HG02763 (cell line): ENCODE measurements at regions not wholly inside any gene's neighbourhood (a gene's known extent, or its start where the extent isn't known, plus 50 kb on each side); places are given as distances from the start of the nearest gene placed in this dataset.
"Not testable (repeated sequence)": the region's sequence is repeated elsewhere in the genome, so short reads cannot be mapped to it uniquely, and the experiment has no call there.

Experiments
- ATAC-seq: cut with Tn5 transposase; IDR thresholded peaks from one replicate; pipeline ENCODE4 v1.9.1; 2021; ENCODE audit warnings: mild to moderate bottlenecking, moderate library complexity; ENCODE audit not compliant: unreplicated experiment

DNA sequence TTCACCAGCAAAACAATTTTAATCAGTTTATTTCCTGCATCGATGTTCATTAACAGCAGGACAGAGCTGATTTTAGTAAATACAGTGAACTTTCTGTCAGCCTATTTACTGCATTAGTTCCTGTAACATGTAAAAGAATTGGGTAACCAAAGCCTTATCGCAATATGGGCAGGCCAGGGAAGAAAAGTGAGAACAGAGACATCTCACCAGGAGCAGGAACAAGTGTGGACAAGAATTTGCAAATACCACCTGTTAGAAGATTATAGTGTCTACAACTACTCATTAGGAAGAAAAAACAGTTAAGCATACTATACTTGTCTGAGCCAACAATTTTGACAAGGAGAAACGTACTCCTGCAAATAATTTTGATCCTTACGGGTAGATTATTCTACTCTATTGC, 1293.9 kb downstream of the PLA2G4A start:
- ATAC-seq, result no peak

DNA sequence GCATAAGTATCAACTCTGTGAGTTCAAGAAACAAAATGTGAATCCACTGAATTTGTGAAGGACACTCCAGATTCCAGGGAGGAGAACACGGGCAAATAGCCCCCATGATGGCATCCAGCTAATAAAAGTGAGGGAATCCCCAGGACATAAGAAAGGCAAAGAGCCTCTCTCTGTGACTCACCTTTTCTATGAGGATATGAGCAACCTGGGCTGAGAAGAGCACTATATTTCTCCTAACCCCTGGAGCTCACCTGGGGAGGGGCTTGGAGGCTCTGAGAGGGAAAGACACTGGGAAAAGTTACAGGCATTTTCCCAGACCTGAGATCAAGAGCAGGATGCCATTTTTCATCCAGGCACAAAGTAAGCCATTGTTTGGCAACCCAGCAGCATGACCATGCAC, 1298.8 kb downstream of the PLA2G4A start:
- ATAC-seq, result no peak

DNA sequence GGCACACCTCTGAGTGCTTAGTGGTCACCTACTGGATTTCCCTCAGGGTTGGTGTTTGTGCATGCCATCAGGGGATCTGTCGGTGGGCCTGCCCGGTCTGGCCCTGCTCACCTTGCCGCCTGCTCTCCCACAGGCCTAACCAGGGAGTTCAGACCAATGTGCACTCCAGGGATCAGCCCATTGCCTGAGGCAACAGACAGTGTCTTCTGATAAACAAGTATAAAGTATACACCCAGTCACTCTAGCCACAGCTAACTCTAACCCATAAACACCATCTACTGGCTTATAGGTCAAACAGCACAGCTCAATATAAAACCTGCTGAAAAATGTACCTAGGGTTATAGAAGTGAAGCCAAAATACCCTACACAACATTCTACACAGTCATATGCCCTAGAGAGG, 1300.0 kb downstream of the PLA2G4A start:
- no peak for ATAC-seq

DNA sequence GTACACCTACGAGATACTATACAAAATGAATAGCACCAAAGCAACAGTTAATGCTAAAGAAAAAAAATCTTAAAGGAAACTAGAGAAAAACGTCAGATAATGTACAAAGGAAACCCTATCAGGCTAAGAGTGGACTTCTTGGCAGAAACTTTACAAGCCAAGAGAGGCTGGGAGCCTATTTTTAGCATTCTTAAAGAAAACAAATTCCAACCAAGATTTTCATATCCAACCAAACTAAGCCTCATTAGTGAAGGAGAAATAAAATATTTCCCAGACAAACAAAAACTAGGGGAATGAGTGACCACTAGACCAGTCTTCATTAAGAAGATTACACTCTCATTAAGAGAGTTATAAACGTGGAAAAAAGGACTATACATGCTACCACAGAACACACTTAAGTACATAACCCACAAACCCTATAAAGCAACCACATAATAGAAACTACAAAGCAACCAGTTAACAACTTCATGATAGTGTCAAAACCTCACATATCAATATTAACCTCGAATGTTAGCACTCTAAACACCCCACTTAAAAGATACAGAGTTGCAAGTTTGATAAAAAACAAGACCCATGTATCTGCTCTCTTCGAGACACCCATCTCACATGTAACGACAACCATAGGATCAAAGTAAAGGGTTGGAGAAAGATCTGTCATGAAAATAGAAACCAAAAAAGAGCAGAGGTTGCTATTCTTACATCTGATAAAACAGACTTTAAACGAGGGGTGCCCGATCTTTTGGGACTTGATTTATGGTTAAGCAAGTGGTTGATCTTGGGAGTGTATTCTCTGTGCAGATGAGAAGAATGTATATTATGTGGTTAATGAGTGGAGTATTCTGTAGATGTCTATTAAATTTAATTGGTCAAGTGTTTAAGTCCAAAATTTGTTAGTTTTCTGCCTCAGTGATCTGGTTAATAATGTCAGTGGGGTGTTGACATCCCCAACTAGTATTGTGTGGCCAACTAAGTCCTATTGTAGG, 1301.4 kb downstream of the PLA2G4A start:
- ATAC-seq, result no peak

DNA sequence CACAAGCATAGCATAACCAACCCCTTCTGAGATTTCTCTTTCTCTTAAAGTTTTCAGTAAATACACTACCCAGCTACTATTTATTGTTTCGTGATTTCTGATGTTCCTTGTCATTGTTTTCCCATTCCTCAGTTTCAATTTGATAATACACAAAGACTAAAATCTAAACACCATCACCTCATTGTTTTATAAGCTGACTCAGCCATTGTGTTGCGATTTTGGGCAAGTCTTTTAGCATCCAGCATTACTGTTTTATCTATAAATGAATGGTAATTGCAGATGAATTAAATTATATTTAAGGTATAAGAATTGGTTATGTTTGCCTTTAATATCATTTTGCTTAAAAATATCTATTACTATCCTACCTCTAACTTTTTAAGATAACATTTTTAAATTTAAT, 1308.5 kb downstream of the PLA2G4A start:
- ATAC-seq, result no peak

DNA sequence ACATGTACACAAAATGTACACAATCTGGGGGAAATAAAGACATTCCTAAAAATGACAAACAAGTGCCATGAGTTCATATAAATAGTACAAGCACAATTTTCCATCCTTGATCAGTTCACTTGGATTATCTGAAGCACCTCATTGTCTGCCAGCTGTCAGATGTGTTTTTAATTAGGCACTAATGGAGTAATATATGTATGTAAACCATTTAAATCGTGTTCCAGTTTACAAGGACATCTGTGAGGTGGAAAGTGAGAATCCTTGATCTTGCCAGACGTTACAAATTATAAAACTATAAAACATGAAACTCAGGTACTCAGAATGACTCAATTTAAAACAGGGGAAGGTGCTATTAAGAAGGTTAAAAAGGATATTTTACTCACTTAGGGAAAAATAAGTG, 1312.2 kb downstream of the PLA2G4A start:
- no peak for ATAC-seq

DNA sequence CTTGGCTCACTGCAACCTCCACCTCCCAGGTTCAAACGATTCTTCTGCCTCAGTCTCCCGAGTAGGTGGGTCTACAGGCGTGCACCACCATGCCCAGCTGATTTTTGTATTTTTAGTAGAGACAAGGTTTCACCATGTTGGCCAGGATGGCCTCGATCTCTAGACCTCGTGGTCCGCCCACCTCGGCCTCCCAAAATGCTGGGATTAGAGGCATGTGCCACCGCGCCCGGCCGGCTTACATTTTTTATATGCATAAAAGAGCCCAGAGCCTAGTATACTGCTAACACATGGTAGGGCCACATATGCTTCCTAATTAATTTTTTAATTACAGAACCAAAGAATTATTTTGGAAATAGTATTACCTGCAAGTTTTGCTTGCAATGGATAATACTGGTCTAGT, 1325.4 kb downstream of the PLA2G4A start:
- ATAC-seq, result no peak

DNA sequence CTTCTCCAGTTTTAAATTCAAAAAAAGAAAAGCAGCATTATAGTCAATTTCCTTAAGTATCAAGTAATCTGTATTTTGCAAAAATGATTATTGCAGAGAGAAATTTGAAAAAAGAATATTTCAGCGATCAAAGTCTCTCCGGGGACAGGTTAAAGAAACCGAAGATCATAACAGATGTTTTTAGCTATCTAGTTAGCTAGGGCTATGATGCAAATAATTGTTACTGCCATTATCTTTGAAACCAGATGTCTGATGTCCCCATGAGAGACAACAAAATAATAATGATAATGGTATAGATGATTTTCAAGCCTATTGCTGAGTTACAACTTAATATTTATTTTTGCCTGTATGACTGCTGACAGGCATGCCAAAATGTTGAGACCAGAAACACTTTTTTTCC, 1326.0 kb downstream of the PLA2G4A start:
- no peak for ATAC-seq

DNA sequence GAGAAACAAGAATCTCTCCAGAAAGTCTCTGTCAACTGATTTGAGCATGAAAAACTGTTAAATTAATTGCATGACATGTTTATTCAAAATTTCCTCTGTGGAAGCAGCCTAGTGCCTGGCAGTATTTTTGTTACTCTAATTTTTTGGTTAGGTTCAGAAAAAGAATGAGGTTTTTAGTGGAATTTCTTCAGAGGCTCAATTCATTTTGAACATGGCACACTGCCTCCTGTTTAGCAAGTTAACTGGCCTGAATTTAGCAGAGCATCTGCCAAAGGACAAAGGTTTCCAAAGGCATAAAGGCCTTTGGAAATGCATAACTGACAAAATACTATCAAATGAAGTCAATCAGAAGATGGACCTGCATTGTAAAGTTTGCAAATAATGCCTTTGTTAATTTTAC, 1326.5 kb downstream of the PLA2G4A start:
- ATAC-seq, result no peak

DNA sequence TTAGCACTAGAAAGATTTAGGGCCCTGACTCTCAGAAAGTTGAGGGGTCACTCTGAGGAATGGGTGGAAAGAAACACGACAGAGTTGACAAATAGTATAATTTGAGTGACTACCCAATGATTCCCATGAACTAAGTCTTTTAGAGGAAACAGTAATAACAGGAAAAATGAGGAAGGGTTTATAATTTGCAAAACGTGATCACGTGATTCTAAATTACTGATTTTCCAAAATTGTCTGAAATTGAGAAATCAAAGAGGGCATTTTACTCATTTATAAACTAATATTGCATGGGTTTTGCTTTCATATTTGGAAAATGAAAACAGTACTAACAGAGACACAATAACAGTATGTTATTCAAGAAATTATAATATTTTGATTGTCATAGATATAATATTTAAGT, 1335.7 kb downstream of the PLA2G4A start:
- no peak for ATAC-seq

DNA sequence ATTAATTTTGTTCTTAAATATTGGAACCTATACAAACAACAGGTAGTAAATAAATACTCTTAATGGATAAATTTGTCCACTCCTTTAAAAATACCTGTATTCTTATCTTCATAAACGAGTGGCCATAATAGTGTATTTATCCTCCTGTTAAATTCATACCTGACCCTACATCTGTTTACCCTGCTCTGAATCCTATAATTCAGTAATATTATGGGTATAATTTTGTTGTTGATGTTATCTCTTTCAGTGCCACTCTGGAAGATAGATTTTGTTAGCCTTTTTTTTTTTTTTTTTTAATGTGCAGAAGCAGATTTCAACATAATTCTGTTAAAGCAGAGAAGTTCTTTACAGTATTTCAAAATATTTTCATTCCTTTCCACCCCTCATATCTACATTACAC, 1337.9 kb downstream of the PLA2G4A start:
- ATAC-seq, result no peak

DNA sequence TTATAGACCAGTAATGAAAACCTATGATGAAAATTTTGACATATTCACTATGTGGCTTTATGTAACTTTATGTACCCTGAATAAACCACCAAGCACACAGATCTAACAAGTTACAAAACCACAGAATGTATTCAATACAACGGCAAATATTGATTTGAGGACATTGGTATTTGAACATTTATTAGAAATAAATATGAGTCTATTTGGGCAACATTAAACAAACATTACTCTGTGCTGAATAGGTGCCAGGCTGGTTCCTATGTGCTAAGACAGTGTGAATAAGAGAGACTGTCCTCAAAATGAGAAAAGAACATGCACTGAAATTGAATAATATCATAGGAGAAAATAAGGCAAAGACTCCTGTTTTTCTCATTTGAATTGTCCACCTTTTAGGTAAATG, 1341.2 kb downstream of the PLA2G4A start:
- ATAC-seq, result no peak

DNA sequence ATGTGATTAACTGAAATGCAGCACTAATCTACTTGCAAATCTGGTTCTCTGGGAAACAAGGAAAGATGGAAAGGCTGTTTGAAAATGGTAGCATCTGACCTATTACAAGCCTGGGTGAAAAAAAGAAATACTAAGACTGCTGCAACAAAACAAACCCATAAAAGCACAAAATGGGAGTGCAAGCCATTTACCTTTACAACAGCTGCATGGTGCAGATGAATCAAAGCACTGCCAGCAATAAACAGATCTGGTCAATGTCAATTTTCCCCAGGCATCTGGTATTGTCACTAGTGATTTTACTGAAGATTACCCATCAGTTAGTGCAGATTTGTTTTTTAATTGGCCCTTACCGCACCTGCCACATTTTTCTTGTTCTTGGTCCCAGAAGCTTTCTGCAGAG, 1341.7 kb downstream of the PLA2G4A start:
- ATAC-seq, result no peak

DNA sequence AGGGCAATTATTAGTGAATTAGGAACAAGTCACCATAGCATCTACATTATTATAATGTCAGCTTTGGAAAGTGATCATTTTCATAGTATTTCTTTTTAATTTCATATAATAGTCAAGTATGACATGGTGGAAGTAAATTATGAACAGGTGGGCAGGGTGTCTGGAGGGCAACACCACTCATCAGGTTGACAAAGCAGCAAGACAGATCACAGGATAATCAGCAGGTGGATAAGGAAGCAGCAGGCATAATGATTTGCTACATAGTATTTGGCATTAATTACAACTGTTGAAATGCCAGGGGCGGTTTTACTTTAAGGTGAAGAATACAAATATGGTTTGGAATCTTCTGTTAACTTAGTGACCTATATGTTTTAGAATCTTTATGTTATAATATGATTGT, 1342.2 kb downstream of the PLA2G4A start:
- ATAC-seq, result no peak

DNA sequence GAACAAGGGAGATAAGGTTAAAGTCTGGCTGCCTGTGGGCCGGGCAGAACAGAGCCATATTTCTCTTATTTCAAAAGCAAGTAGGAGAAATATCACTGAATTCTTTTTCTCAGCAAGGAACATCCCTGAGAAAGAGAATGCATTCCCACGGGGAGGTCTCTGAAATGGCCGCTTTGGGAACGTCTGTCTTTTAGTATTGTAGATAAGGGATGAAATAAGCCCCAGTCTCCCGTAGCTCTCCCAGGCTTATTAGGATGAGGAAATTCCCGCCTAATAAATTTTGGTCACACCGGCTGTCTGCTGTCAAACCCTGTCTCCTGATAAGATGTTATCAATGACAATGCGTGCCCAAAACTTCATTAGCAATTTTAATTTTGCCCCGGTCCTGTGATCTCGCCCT, 1353.3 kb downstream of the PLA2G4A start:
- ATAC-seq, result not testable (repeated sequence)

DNA sequence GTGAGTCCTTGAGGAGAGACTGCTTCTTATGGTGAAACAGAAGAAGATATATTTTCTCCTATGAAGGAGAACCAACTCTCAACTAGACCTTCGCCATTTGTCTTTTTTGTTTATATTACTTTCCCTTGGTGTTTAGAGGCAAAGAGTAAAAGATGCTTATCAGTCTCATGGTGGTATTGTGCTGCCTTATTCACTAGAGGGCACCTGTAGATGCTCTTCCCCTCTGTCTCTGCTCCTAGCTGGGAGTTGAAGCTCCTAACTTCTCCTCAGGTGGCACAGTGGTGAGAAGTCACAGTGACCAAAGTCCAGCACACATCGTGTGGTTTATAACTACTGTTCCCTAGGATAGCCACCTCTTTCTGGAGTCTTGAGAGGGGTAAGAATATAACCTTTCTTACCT, 1359.6 kb downstream of the PLA2G4A start:
- ATAC-seq, result no peak

DNA sequence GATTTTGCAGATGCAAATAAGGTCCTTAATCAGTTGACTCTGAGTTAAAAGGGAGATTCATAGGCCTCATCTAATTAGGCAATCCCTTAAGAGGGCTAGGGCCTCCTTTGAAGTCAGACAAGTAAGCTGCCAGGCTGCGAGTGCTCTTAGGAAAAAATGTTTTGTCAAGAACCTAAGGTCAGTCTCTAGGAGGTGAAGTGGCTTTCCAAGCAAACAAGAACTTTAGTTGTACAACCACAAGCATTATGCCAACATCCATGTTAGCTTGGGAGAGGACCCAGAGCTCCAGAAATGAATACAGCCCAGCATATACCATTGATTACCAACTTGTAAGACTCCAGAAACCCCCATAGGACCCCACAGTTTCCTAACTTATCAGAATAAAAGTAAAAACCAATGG, 1366.2 kb downstream of the PLA2G4A start:
- ATAC-seq, result no peak

DNA sequence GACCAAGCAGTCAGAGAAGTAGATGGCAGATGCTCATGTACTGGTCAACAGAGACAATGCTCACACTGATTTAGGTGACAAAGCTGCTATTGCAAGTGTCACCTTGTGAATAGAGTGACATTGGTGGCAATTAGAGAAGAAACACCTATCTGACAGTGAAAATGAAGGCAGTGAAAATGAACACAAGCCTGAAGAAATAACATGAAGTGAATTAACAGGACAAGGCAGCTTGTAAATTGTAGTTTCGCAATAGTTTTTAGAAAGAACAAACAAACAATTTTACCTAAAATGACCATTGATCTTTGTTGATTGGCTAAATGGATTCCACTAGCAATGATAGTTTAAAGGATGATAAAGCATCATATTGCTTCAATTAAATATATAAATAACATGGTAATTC, 1389.5 kb downstream of the PLA2G4A start:
- no peak for ATAC-seq

DNA sequence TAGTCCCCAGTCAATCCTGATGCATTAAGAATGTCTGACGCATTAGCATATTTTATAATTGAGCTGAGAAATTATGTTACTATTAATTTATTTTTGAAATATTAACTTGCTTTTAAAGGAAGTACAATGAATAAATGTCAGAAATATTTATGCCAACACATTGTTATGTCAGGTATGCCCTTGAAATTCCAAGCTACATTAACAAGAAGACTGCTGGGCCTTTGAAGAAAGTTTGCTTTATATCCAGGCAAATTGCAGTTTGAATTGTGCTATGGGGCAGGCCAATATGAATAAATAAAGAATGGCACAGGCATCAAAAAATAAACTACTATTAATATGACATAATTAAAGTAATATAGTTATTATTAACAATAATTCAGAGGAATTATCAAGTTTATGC, 1391.3 kb downstream of the PLA2G4A start:
- no peak for ATAC-seq

DNA sequence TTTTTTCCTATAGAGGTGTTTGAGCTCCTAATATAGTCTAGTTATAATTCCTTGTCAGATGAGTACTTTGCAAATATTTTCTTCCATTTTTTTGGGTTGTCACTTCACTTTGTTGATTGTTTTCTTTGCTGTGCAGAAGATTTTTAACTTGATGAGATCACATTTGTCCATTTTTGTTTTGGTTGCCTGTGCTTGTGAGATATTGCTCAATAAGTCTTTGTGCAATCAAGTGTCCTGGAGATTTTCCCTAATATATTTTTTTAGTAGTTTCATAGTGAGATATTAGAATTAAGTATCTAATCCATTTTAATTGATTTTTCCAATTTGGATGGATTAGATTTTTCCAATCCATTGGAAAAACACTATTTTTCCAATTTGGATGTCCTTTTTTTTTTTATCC, 1395.5 kb downstream of the PLA2G4A start:
- ATAC-seq, result no peak

DNA sequence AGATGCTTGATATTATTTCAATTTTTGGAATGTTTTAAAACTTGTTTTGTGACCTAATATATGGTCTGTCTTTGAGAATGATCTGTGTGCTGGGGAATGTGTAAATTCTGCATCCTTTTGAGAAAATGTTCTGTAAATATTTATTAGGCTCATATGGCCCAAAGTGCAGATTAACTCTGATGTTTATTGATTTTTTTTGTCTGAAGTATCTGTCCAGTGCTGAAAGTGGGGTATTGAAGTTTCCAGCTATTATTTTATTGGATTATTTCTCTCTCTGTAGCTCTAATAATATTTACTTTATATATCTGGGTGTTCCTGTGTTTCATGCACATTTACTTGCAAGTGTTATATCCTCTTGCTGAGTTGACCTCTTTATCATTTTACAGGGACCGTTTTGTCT, 1397.2 kb downstream of the PLA2G4A start:
- ATAC-seq, result no peak

DNA sequence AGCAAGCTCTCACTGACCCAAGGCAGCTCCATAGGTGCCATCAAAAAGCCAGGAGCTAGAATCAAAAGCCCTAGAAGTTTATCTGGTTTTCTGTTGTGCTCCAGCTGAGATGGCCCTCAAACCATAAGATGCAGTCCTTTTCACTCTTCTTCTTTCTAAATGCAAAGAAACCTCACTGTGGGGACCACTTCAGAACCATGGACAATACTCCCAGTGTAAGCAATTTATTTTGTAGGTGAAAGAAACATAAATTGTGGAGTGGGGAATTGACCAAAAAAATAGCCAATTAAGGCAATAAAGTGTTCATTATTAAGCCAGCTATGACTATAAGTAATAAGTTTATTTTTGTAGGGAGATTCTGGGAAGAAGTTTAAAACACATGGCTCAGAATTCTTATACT, 1399.9 kb downstream of the PLA2G4A start:
- no peak for ATAC-seq
